ENCODE measurements at regions not wholly inside any gene's neighbourhood (a gene's known extent, or its start where the extent isn't known, plus 50 kb on each side); places are given as distances from the start of the nearest gene placed in this dataset.

DNA sequence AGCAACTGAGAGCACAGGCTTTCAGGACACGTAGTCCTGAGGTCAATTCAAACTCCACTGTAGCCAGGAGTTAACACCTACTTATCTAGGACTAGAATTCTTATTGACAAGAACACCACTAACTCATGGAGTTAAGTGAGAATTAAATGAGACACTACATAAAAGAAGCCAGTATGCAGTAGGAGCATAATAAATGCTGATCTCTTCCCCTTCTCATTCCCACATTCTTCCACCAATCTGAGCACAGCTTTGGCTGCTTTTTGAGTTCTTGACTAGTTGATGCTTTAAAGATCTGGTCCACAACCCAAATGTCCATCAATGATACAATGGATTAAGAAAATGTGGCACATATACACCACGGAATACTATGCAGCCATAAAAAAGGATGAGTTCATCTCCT, 55.2 kb downstream of the TTC32 start:
- no peak for DNase-seq (ENCODE audit: low read depth)

DNA sequence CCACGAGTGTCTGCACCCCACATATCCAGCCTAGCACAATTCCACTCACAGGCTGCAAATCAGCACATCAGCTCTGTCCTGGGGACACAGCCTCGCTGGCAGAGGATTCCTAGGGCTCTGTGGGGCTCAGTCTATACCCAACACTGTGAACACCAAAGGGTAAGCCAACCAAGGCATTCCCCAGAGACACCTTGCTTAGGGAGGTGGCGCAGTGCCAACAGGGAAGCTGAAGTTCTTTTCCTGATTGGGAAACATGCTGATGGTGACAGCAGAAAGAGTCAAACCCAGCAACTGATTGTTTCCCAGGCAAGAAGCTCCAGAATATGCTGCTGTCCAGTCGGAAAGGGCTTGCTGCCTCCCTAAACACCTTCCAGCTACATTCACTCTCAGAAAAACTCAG, 55.8 kb downstream of the TTC32 start:
- DNase-seq (ENCODE audit: low read depth): no peak

- no peak for DNase-seq (ENCODE audit: low read depth)
Measured at GRCh38 chr2:19845323-19845920, 56.4 kb downstream of the TTC32 start.

DNA sequence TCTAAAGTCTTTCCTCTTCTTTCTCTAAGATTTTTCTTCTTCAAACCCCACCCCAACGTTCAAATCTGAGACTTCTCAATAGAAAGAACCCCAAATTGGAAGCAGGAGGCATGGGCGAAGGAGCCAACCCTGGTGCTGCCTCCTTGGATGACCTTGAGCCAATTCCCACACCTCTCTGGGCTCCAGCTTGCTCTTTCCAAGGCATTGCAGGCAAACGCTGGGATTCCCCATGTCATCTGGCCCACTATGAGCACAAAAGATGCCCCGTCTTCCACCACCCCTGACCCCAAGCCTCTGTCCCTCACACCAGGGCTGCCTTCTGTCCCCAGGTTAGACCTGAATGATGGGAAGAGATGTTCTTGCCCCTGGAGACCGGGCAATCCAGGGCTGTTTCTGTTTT, 57.0 kb downstream of the TTC32 start:
- DNase-seq (ENCODE audit: low read depth): no peak

GRCh38 chr2:19843992-19844515, 57.7 kb downstream of the TTC32 start:
- no peak for DNase-seq (ENCODE audit: low read depth)

DNA sequence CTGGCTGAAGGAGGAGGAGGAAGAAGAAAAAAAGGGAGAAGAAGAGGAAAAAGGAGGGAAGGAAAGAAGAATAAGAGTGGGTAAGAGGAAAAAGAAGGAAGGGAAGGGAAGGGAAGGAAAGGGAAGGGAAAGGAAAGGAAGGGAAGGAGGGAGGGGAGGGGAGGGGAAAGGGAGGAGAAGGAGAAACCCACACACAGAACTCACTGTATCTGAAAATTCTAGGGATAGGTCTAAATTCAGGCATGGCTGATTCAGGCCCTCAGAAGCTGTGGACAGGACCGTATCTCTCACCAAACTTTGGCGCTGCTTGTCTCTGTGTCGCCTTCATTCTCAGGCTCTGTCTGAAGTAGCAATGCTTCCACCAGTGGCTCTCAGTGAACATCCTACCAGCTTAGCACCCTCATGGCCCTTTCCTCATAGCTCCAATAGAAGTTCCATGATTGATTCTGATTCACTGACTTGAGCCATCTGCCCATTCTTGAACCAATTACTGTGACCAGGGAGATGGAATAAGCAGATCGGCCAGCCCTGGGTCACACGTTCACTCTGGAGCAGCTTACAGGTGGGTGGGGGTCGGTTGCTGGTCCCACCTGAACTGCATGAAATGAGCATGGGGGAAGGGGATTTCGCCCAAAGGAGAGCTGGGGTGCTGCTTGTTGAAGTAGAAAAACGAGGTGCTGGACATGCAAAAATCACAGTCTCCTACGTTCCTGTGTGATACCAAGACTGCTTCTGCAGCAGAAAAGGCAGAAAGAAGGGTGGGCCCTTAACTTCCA, 59.7 kb downstream of the TTC32 start:
- no peak for DNase-seq (ENCODE audit: low read depth)

- DNase-seq (ENCODE audit: low read depth): no peak
Measured at GRCh38 chr2:19839438-19839837, 62.3 kb downstream of the TTC32 start.

- no peak for DNase-seq (ENCODE audit: low read depth)
Measured at GRCh38 chr2:19838616-19839015, 63.2 kb downstream of the TTC32 start.

DNA sequence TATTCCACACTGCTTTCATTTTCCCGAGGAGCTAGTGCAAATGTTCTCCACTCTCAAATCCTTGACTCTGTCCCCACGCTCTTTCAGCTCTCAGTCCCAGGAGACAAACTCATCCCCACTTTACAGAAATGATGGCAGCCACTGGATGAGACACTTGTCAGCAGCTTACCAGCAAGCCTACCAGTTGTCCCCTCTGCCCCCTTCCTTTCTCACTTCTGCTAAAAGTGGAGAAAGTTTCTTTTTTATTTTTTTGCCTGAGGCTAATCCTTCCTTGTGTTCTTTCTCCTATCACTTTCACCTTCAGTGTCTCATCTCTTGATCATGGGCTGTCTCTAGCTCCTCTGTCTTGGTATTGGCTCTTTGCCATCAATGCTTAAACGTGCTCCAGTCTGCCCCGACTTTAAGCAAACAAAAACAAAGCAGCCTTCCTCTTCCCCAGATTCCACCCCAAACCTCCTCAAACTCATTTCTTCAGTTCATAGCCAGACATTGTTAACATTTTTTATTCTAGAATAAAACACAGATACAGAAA, 64.5 kb downstream of the TTC32 start:
- DNase-seq (ENCODE audit: low read depth): no peak

DNA sequence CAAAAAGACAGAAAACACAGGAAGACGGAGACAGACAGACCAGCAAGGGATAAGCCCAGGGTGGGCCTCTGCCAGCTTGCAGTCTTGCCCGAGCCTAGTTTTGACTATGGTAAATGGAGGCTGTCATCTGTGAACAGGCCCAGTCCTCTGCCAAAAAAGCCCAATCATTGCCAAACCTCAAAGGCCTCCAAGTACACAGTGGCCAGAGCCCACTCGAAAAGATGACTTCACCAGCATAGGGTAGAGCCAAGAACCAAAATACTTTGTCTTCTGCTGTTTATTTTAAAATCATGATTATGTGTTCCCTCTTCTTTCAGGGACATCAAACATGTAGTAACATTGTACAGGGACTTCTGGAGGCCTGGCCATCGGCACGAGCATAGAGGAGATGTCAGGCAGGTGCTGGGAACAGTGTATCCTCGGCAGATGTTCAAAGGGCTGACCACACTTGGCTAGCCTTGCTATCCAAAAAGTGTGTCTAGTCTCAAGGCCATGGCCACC, 66.0 kb downstream of the TTC32 start:
- no peak for DNase-seq (ENCODE audit: low read depth)

DNA sequence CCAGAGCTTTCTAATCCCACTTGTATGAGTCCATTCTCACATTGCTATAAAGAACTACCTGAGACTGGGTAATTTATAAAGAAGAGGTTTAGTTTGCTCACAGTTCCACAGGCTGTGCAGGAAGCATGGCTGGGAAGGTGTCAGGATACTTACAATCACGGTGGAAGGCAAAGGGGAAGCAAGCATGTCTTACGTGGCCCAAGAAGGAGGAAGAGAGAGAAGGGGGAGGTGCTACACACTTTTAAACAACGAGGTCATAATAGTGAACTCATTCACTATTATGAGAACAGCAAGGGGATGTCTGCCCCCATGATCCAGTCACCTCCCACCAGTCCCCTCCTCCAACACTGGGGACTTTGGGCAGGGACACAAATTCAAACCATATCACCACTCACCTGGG, 67.8 kb downstream of the TTC32 start:
- DNase-seq (ENCODE audit: low read depth): no peak

- DNase-seq (ENCODE audit: low read depth): no peak
Measured at GRCh38 chr2:19829672-19830071, 72.1 kb downstream of the TTC32 start.

GRCh38 chr2:19826874-19827273, 74.9 kb downstream of the TTC32 start:
- no peak for DNase-seq (ENCODE audit: low read depth)

GRCh38 chr2:19823507-19823906, 78.3 kb downstream of the TTC32 start:
- no peak for DNase-seq (ENCODE audit: low read depth)

DNA sequence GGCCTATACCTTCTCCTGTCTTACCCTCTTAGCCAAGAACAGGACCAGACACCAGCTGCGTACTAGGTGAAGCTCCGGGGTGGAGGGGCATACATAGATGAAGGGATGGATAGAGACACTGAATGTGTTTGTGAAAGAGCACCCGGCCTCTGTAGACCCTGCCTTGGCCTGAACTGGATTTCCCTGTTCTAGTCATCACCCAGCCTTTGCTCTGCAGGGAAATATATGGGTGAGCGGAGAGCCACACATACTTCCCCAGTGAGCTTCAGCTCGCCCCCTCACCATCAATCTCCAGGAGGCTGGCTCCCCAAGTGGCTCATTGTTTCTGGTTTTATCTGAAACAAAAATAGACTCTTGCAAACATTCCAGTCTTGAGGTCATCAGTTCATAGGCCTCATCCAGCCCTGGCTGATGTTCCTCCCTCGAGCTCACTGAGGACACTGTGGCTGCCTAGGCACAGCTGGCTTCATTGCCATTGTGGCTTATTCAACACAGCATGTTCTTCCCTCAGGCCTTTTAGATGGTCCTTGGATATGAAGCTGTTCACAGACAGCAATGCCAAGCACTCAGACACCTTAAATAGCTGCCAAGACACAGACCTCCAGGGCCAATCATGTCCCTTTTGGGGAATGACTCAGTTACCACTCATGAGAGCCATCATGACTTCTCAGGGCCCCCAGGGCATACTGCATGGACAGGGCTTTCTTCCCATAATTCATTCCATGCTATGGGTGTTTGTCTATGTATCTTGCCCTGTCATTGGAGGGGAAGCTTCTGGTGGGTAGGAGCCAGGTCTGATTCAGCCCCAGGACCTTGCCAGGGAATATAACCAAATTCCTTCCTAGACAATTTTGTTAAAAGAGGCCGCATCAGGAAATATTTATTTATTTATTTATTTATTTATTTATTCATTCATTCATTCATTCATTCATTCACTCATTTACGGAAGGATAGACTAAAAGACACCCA, 82.4 kb downstream of the TTC32 start:
- DNase-seq (ENCODE audit: low read depth): no peak

DNA sequence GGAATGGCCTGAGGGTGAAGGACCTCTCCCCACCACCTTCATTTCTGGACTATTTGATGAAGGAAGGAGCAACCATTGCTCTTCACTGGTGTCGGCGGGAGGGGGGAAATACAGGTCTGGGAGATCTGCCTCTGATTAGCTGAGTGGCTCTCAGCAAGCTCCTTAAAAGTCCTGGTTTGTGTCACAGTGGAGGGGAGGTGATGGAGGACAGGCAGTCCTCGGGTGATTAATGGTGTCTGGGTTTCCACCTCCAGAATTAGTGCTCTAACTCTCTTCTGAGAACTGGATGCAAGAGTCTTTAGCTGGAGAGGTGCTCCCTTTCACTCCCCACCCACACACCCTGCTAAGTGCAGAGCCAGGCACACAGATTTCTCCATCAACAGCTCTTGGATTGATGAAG, 83.2 kb downstream of the TTC32 start:
- no peak for DNase-seq (ENCODE audit: low read depth)

DNA sequence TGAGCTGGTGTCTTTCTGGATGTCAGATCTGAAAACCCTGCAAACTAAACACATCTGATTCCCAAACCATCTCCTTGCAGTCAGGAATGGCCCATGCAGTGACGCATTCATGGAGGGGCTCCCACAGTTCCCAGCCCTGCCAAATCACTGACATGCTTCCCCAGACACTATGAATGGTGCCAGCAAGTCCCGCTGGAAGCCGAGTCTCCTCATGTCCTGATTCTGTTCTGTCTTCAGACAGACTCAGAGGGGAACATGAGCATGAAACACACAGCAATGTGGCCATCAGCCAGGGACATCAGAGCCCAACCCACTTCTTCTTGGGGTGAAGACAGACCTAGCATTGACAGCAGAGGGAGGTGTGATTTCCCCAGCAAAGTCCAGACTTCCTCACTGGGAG, 83.7 kb downstream of the TTC32 start:
- no peak for DNase-seq (ENCODE audit: low read depth)

DNA sequence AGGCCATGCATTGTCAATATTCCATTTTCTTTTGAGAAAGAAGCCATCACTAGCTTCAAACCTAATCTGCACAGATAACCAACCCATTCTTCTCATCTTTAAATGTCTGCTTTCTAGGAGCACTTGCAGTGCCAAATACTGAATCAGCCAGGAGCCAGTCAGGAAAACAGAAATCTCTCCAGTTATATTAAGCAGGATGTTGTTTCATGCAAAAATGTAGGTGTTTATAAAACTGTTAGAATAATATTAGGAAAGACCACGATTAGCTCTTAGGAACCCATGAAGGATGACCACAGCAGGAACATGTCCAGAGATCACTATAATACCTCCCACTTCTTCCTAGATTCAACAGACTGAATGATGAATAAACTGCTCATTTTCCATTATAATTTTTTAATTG, 86.0 kb downstream of the TTC32 start:
- DNase-seq (ENCODE audit: low read depth): no peak

DNA sequence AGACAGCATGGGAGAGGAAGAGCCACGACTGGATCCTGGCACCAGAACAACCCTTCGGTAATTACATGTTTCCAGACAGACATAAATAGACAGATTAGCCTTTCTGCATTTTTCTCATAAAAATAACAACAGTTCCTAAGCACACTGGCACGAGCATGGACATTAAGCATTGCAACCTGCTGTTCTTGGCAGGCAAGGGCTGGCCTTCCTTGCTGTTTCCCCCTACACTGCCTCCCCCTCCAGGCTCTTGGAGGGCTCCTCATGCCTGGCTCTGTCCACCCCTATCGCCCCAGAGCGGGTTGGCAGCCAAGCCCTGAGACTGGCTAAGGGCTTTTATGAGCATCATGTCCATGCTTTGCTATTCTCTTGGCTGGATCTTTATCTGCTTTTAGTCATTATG, 89.6 kb downstream of the TTC32 start:
- no peak for DNase-seq (ENCODE audit: low read depth)

DNA sequence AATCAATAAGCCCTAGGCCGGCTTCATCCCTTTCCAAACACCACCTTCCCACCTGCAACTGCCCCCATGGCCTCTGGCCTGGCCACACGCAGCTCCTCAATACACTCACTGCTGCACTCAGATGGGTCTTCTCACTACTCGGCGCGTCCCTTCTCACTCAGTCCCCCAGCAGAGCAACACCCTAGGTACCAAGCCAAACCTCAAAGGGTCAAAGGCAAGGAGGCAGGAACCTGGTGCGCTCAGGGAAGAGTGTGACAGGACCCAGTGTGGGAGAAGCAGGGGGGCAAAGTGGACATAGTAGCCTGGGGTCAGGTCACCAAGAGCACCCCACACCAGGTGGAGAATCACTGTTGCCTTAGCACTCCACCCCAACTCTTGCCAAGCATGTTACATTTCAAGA, 90.6 kb downstream of the TTC32 start:
- no peak for DNase-seq (ENCODE audit: low read depth)

GRCh38 chr2:19810637-19811036, 91.1 kb downstream of the TTC32 start:
- no peak for DNase-seq (ENCODE audit: low read depth)

DNA sequence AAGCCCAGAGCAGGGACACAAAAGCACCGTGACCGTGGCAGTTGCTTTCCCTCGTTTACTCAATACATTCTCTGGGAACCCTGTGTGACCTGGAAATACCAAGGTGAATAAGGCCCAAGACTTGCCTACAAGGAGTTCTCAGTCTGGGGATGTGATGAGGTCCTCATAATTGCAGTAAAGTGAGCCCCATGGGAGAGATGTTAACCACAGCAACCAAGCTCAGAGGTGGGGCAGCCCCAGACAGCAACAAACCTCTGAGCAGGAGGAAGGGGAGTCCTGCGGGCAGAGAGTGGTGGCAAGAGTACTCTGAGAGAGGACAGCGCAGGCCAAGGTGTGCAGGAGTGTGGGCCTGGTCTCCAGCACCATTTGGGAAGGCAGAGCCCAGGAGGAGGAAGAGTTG, 91.6 kb downstream of the TTC32 start:
- DNase-seq (ENCODE audit: low read depth): no peak
